H1 (cell line): ENCODE measurements at regions not wholly inside any gene's neighbourhood (a gene's known extent, or its start where the extent isn't known, plus 50 kb on each side); places are given as distances from the start of the nearest gene placed in this dataset.
A peak's percentile ranks its signal among the peaks of the same experiment; 100 is the strongest.

Source experiments
- CTCF ChIA-PET: fragments of 300-600 bp; sonication (Branson Sonifier 250); formaldehyde crosslinking; loops from one replicate; lab custom pipeline; 2021; ENCODE audit not compliant: partially characterized antibody; lab: Charles Lee
- POLR2A ChIA-PET: fragments of 300-600 bp; sonication (Branson Sonifier 250); formaldehyde crosslinking; loops from one replicate; lab custom pipeline; 2021; ENCODE audit warnings: inconsistent platforms; ENCODE audit not compliant: partially characterized antibody; lab: Charles Lee
- DNase-seq, 2 experiments: peaks; one replicate each; pipeline versions ENCODE4 v3.0.0 to v3.0.0-alpha.2; 2010 to 2022; ENCODE audit warnings: low spot score in 2 of 2, low read depth in 1 of 2, mixed read lengths in 1 of 2
- FAIRE-seq: peaks from 2 replicates; lab custom pipeline; 2011; peaks lifted over from hg19 to GRCh38; lab: Jason Lieb, UNC
- H2AFZ ChIP-seq: 2 replicates; pipeline ENCODE4 v1.8.1; 2012; ENCODE audit warnings: low read length, inconsistent platforms
- H2AK5ac ChIP-seq: 2 replicates; pipeline ENCODE4 v1.6.1; 2013; ENCODE audit warnings: low read depth, low read length
- H2BK120ac ChIP-seq: replicated peaks from 2 replicates; pipeline ENCODE3; 2013; ENCODE audit warnings: low read depth, low read length, inconsistent platforms
- H2BK12ac ChIP-seq: 2 replicates; pipeline ENCODE4 v1.6.1; 2013; ENCODE audit warnings: low read depth, low read length
- H2BK15ac ChIP-seq: 2 replicates; pipeline ENCODE4 v1.6.1; 2013; ENCODE audit warnings: low read length
- H2BK20ac ChIP-seq: 2 replicates; pipeline ENCODE4 v1.6.1; 2013; ENCODE audit warnings: low read length
- H2BK5ac ChIP-seq: 2 replicates; pipeline ENCODE4 v1.6.1; 2013; ENCODE audit warnings: low read depth, low read length
- H3K14ac ChIP-seq: 2 replicates; pipeline ENCODE4 v1.6.1; 2013; ENCODE audit warnings: inconsistent platforms; ENCODE audit not compliant: insufficient read length
- H3K18ac ChIP-seq: 2 replicates; pipeline ENCODE4 v1.6.1; 2013; ENCODE audit warnings: low read length; ENCODE audit errors: extremely low read depth
- H3K23ac ChIP-seq: 2 replicates; pipeline ENCODE4 v1.6.1; 2013; ENCODE audit warnings: inconsistent platforms; ENCODE audit not compliant: insufficient read length
- H3K23me2 ChIP-seq: 2 replicates; pipeline ENCODE4 v1.6.1; 2013; ENCODE audit warnings: low read depth, low read length
- H3K27ac ChIP-seq: 2 replicates; pipeline ENCODE4 v1.6.1; 2011; ENCODE audit warnings: low read depth, low read length, inconsistent platforms
- H3K27me3 ChIP-seq, 4 experiments: replicated peaks in 1 of 4; 1 replicate in 1 of 4; 2 replicates in 3 of 4; pipeline versions ENCODE4 v1.6.1 to v1.8.1; 2011 to 2013; ENCODE audit warnings: low read length in 3 of 4, mild to moderate bottlenecking in 3 of 4, inconsistent platforms in 2 of 4, mixed read lengths in 2 of 4, moderate library complexity in 1 of 4; ENCODE audit not compliant: control insufficient read depth in 3 of 4, insufficient read depth in 3 of 4; ENCODE audit errors: extremely low read depth in 1 of 4
- H3K36me3 ChIP-seq, 4 experiments: 2 replicates each; pipeline versions ENCODE4 v1.6.1 to v1.8.1; 2011 to 2013; ENCODE audit warnings: mild to moderate bottlenecking in 4 of 4, low read length in 3 of 4, moderate library complexity in 2 of 4, control low read depth in 1 of 4, inconsistent platforms in 1 of 4; ENCODE audit not compliant: insufficient read depth in 4 of 4, control insufficient read depth in 2 of 4
- H3K4ac ChIP-seq: replicated peaks from 2 replicates; pipeline ENCODE3; 2013; ENCODE audit warnings: low read length, low read depth, mixed read lengths, inconsistent platforms; ENCODE audit not compliant: insufficient read length
- H3K4me1 ChIP-seq, 4 experiments: replicated peaks in 1 of 4; 1 replicate in 1 of 4; 2 replicates in 3 of 4; pipeline versions ENCODE4 v1.6.1 to v1.8.1; 2011 to 2013; ENCODE audit warnings: low read length in 3 of 4, inconsistent platforms in 2 of 4, mixed read lengths in 1 of 4; ENCODE audit not compliant: insufficient read depth in 4 of 4, control insufficient read depth in 3 of 4
- H3K4me2 ChIP-seq, 2 experiments: 2 replicates each; pipeline versions ENCODE4 v1.6.1 to v1.8.1; 2011 to 2013; ENCODE audit warnings: low read depth in 2 of 2, low read length in 2 of 2, control low read depth in 1 of 2, inconsistent platforms in 1 of 2, mild to moderate bottlenecking in 1 of 2; ENCODE audit not compliant: insufficient read depth in 1 of 2
- H3K4me3 ChIP-seq, 4 experiments: fragments of 200-600, 300-600 bp in 1 of 4; sonication (generic), shearing (Covaris generic), sonication (Bioruptor Twin) in 1 of 4; 2 replicates each; pipeline versions ENCODE4 v1.5.1 to v1.8.1; 2011 to 2016; ENCODE audit warnings: low read length in 4 of 4, low read depth in 3 of 4, control low read depth in 2 of 4, inconsistent platforms in 2 of 4, mild to moderate bottlenecking in 2 of 4, mixed read lengths in 1 of 4, moderate library complexity in 1 of 4; ENCODE audit not compliant: insufficient read depth in 2 of 4; ENCODE audit errors: extremely low read depth in 1 of 4
- H3K56ac ChIP-seq: replicated peaks from 2 replicates; pipeline ENCODE3; 2013; ENCODE audit warnings: low read depth, mild to moderate bottlenecking, mixed read lengths, low read length, inconsistent platforms; ENCODE audit not compliant: insufficient read length
- H3K79me1 ChIP-seq: 2 replicates; pipeline ENCODE4 v1.6.1; 2013; ENCODE audit warnings: low read depth, low read length, control low read depth
- H3K79me2 ChIP-seq, 2 experiments: 2 replicates each; pipeline versions ENCODE4 v1.6.1 to v1.8.1; 2012 to 2013; ENCODE audit warnings: low read length in 2 of 2, mild to moderate bottlenecking in 2 of 2, inconsistent platforms in 1 of 2; ENCODE audit not compliant: insufficient read depth in 2 of 2, control insufficient read depth in 1 of 2
- H3K9ac ChIP-seq, 4 experiments: replicated peaks in 1 of 4; 1 replicate in 1 of 4; 2 replicates in 3 of 4; pipeline versions ENCODE4 v1.6.1 to v1.8.1; 2011 to 2013; ENCODE audit warnings: low read depth in 3 of 4, low read length in 3 of 4, control low read depth in 2 of 4, mild to moderate bottlenecking in 2 of 4, moderate library complexity in 2 of 4, inconsistent platforms in 1 of 4; ENCODE audit errors: extremely low read depth in 1 of 4
- H3K9me3 ChIP-seq, 2 experiments: 2 replicates each; pipeline versions ENCODE4 v1.6.1 to v1.8.1; 2012 to 2013; ENCODE audit warnings: mild to moderate bottlenecking in 2 of 2, moderate library complexity in 2 of 2, control low read depth in 1 of 2, inconsistent platforms in 1 of 2, low read depth in 1 of 2, low read length in 1 of 2, mixed read lengths in 1 of 2; ENCODE audit not compliant: insufficient read depth in 2 of 2
- H4K20me1 ChIP-seq, 2 experiments: replicated peaks in 1 of 2; 2 replicates each; pipeline versions ENCODE3 to v1.8.1; 2011 to 2013; ENCODE audit warnings: inconsistent platforms in 2 of 2, low read length in 2 of 2, mild to moderate bottlenecking in 1 of 2; ENCODE audit not compliant: insufficient read depth in 2 of 2, control insufficient read depth in 1 of 2
- H4K5ac ChIP-seq: 2 replicates; pipeline ENCODE4 v1.6.1; 2013; ENCODE audit warnings: low read length, low read depth, mixed read lengths, inconsistent platforms; ENCODE audit not compliant: insufficient read length
- H4K8ac ChIP-seq: 2 replicates; pipeline ENCODE4 v1.8.0; 2013; ENCODE audit warnings: mild to moderate bottlenecking, moderate library complexity, low read length, inconsistent platforms; ENCODE audit not compliant: insufficient read depth; ENCODE audit errors: extremely low read depth
- H4K91ac ChIP-seq: replicated peaks from 2 replicates; pipeline ENCODE3; 2013; ENCODE audit warnings: low read length, mixed read lengths, inconsistent platforms; ENCODE audit not compliant: insufficient read length
- PHF8 ChIP-seq: fragments of 200-600 bp; sonication (generic); conservative IDR thresholded peaks from 2 replicates; pipeline ENCODE4 v1.7.1; 2012; ENCODE audit warnings: low read depth, mild to moderate bottlenecking, inconsistent platforms, low read length, moderate library complexity
- RFX5 ChIP-seq: IDR thresholded peaks from 2 replicates; pipeline ENCODE4 v1.6.1; 2011; ENCODE audit warnings: low read depth, low read length, improper control_type of control experiment, borderline replicate concordance
- USF2 ChIP-seq: IDR thresholded peaks from 2 replicates; pipeline ENCODE4 v1.6.1; 2011; ENCODE audit warnings: low read length, improper control_type of control experiment
- WGBS, 2 experiments: shearing (Covaris generic) in 1 of 2; methylation state at CpG; one replicate each; pipeline versions ENCODE4 v1.1.6 to v1.1.7; 2013 to 2015; ENCODE audit warnings: low lambda C conversion rate in 2 of 2, mixed read lengths in 2 of 2, inconsistent platforms in 1 of 2, low coverage in 1 of 2, missing lambda C conversion rate in 1 of 2; ENCODE audit not compliant: insufficient replicate concordance in 2 of 2, insufficient coverage in 1 of 2, insufficient read length in 1 of 2; ENCODE audit errors: extremely low coverage in 1 of 2, missing lambda C conversion rate in 1 of 2; 5-methylcytosine and 5-hydroxymethylcytosine counted together

DNA sequence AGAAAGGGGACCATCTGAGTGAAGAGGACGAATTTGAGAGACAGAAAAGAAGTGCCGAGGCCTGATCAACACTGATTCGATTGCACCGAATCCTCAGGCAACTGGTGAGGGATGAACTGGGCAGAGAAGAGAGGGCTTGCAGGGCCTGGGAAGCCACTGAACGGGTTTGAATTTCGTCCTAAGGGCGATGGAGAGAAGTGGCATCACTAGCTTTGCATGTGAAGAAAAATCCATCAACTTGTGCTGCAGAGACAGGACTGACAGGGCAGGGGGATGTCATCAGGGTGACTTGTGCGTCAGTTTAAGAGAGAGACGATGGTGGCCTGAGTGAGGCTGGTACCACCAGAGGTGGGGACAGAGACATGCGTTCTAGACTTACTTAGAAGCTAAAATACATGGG is 73.7 kb upstream of the SLC22A23 start:
- no peak overlapping the region for H4K8ac ChIP-seq
- FAIRE-seq, result no peak
- CTCF ChIA-PET, result interaction anchor here (0.7 to 3.2 kb wide), 6 partner anchors 7 to 320 kb away, joined by 3 to 11 read pairs (median 4); no protein-coding TSS in a partner anchor

More for the DNA sequence above, 73.7 kb upstream of the SLC22A23 start:
- Histone ChIP-seq H3K36me3 (no peaks in the 10 kb centered on the region), H2BK12ac (no peak overlapping the region), H3K56ac (no peak overlapping the region), H3K4ac (no peak overlapping the region), H3K9me3 (no peaks in the 10 kb centered on the region), H4K5ac (no peak overlapping the region), H2BK120ac (no peak overlapping the region), H2BK15ac (no peak overlapping the region), H2BK20ac (no peak overlapping the region), H3K4me1 (peaks cover 0 to 9% (median 3%) of the 10 kb centered on the region in 4 experiments; a peak in 3 of 7 replicates), H3K18ac (0 out of 2 replicates have a peak overlapping the region, but pooled peaks have one; percentile 2), H3K4me2 (no peak overlapping the region), H3K9ac (no peak overlapping the region), H3K27ac (no peak overlapping the region), H3K14ac (no peak overlapping the region), H2AK5ac (no peak overlapping the region), H2BK5ac (no peak overlapping the region), H3K79me2 (no peaks in the 10 kb centered on the region), H4K91ac (no peak overlapping the region), H3K4me3 (no peak overlapping the region), H3K27me3 (peaks cover 0 to 2% (median 0%) of the 10 kb centered on the region in 4 experiments; a peak in 1 of 7 replicates), H4K20me1 (no peaks in the 10 kb centered on the region), H3K23ac (no peak overlapping the region), H3K79me1 (no peaks in the 10 kb centered on the region), H3K23me2 (no peaks in the 10 kb centered on the region), H2AFZ (no peak overlapping the region)
- POLR2A ChIA-PET, result no interaction called here
- peak in 1 of 2 experiments; percentile 26 for DNase-seq
- TF ChIP-seq PHF8 (no peak), RFX5 (no peak), USF2 (no peak)
- WGBS, 2 experiments, result 88% methylated on average over 10 of the region's 10 CpGs; no CpG with 5 or more reads in 1 of the 2 experiments
